ENCODE measurements at regions not wholly inside any gene's neighbourhood (a gene's known extent, or its start where the extent isn't known, plus 50 kb on each side); places are given as distances from the start of the nearest gene placed in this dataset.

GRCh38 chr12:24201258-24201970, 251.9 kb upstream of the SOX5 start:
- TF ChIP-seq POLR2A (IDR thresholded peaks at IDR 0.05; ENCODE audit: low read depth, low read length) (no peak), POLR2AphosphoS5 (IDR thresholded peaks at IDR 0.05; ENCODE audit: insufficient read depth, low read depth, low read length) (no peak), EZH2 (IDR thresholded peaks at IDR 0.05; ENCODE audit: borderline replicate concordance, low read depth, low read length, severe bottlenecking) (no peak), JUN (IDR thresholded peaks at IDR 0.05; ENCODE audit: borderline replicate concordance, insufficient read depth, insufficient read length, low read depth) (peak; percentile 76), FOS (IDR thresholded peaks at IDR 0.05; ENCODE audit: borderline replicate concordance, insufficient read depth, low read length) (no peak), GATA2 (IDR thresholded peaks at IDR 0.05; ENCODE audit: insufficient read depth, insufficient read length, low read depth, low read length) (no peak), MYC (IDR thresholded peaks at IDR 0.05; ENCODE audit: low read depth, low read length) (no peak)
- TF ChIP-seq, protein P1, sequence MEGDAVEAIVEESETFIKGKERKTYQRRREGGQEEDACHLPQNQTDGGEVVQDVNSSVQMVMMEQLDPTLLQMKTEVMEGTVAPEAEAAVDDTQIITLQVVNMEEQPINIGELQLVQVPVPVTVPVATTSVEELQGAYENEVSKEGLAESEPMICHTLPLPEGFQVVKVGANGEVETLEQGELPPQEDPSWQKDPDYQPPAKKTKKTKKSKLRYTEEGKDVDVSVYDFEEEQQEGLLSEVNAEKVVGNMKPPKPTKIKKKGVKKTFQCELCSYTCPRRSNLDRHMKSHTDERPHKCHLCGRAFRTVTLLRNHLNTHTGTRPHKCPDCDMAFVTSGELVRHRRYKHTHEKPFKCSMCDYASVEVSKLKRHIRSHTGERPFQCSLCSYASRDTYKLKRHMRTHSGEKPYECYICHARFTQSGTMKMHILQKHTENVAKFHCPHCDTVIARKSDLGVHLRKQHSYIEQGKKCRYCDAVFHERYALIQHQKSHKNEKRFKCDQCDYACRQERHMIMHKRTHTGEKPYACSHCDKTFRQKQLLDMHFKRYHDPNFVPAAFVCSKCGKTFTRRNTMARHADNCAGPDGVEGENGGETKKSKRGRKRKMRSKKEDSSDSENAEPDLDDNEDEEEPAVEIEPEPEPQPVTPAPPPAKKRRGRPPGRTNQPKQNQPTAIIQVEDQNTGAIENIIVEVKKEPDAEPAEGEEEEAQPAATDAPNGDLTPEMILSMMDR (IDR thresholded peaks at IDR 0.05; ENCODE audit: extremely low read depth in 1 of 2, insufficient read depth in 1 of 2, low read depth in 1 of 2, low read length in 2 of 2) = no peak
- TF ChIP-seq, protein P2, sequence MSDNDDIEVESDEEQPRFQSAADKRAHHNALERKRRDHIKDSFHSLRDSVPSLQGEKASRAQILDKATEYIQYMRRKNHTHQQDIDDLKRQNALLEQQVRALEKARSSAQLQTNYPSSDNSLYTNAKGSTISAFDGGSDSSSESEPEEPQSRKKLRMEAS (IDR thresholded peaks at IDR 0.05; ENCODE audit: insufficient read depth, insufficient read length) = no peak
